ENCODE measurements at regions not wholly inside any gene's neighbourhood (a gene's known extent, or its start where the extent isn't known, plus 50 kb on each side); places are given as distances from the start of the nearest gene placed in this dataset.

DNA sequence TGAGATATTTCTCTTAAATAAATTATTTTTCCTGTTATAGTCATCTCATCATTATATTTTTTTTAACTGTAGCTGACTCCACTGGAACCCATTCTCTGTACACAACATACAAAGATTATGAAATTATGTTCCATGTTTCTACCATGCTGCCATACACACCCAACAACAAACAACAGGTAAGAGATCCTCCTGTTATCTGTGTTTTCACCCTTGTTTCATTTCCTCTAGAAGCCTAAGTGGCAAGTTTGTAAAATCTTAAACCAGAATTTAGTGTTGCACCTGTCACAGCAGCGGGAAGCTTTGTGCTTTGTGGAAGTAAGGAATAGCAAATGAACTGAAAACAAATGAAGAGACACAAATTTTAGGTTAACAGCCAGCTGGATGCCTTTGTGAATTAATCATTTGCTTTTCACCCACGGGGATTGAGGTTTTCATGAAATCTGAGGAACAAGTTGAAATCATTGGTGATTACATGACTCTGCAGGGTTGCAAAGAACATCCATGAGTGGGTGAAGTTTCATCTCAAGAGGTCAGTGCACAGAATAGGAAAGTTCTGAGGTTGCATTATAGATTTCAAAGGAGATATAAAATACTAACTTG lies 273.9 kb upstream of the RGS6 start:
- DNase-seq = no peak

GRCh38 chr14:71659159-71659558 lies 273.1 kb upstream of the RGS6 start:
- no peak for DNase-seq

DNA sequence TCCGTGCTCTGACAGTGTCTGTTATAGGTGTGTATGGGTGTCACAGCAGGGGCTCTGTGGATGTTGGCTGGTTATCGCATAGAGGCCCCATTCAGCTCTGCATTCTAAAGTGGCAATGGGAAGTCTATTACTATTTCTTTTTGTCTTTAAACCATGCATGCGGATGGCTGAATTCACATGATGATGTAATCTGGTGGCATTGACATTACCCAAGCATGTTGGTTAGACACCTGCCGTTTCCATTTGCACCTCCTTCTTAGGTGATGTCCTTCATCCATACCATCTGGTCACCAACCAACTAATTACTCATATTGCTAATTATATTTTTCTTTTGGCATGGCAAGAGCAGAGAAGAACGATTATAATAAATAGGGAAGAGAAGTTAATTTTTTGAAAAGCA lies 270.8 kb upstream of the RGS6 start:
- DNase-seq = no peak

DNA sequence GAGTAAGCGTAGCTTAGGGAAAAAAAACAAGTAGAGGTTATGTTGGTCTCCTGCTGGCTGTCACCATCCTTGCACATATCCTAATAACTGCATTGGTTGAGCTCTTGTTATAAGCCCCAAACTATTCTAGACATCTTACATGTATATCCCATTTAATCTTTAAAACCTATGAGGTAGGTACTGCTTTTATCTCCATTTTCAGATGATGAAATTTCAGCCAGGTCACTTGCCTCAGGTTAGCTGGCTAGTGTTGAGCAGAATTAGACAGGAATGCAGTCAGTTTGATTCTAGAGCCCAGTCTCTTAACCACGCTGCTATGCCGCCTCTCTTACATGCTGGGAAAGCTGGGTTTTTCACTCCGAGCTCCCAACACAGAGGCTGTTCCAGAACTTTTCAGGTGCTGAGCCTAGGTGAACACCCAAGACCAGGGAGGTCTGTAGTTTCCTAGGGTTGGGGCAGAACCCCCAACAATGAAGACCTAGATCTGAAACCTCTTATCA lies 269.9 kb upstream of the RGS6 start:
- no peak for DNase-seq

- DNase-seq = no peak
Observed at GRCh38 chr14:71665157-71665556, 267.1 kb upstream of the RGS6 start.

- DNase-seq = no peak
Observed at GRCh38 chr14:71665781-71666180, 266.4 kb upstream of the RGS6 start.

GRCh38 chr14:71666571-71667145 lies 265.6 kb upstream of the RGS6 start:
- DNase-seq = no peak

DNA sequence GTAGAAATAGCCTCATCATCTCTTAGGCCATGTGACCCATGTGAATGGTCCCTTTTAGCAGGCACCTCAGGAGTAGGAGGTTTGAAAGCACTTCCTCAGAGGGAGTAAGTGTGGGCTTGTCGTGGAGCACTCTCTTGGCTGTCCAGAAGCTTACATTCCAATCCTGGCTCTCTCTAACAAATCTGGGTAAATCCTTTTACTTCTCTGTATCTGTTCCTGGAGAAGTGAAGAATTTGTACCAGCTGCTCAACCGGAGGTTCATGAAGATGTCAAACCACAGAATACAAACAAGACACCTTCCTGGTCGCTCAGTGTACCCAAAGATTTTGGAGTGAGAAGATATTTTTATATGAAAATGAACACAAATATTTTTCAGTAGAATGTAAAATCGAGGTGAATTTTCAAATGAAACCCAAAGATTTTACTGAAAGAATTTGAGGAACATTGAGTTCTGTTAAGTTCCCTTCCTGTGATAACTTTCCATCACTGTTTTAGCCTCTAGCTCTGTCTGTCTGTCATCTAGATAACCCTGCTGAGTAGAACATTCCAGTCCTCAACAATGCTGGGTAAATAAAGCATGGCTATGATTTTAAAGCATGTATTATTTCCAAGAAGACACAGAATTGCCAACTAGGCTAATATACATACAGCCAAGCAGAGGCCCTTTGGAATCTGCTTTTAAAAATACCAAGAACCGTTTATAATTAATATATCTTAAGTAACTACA lies 263.9 kb upstream of the RGS6 start:
- no peak for DNase-seq

GRCh38 chr14:71672596-71672995 lies 259.6 kb upstream of the RGS6 start:
- no peak for DNase-seq

- no peak for DNase-seq
Observed at GRCh38 chr14:71675126-71675899, 256.9 kb upstream of the RGS6 start.

GRCh38 chr14:71675900-71676287 lies 256.3 kb upstream of the RGS6 start:
- DNase-seq = no peak

GRCh38 chr14:71680736-71681387 lies 251.4 kb upstream of the RGS6 start:
- DNase-seq = no peak

DNA sequence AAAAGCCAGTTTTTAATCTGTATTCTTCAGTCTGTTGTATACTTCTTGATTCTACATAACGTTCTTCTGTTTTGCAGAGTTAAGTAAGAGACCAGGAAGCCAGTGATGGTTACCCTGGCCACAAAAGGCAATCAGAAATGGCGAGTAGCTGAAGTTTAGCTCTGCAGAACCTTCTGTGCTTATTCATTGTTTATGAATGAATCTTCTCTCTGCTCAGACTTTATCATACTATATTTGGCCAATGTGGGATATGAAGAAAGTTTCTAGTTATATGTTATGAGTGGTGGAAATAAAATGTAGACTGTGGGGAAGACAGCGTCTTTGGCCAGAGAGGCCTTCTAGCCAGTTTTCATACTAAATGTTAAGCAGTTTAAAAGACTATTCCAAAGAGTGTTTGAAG lies 249.9 kb upstream of the RGS6 start:
- no peak for DNase-seq

DNA sequence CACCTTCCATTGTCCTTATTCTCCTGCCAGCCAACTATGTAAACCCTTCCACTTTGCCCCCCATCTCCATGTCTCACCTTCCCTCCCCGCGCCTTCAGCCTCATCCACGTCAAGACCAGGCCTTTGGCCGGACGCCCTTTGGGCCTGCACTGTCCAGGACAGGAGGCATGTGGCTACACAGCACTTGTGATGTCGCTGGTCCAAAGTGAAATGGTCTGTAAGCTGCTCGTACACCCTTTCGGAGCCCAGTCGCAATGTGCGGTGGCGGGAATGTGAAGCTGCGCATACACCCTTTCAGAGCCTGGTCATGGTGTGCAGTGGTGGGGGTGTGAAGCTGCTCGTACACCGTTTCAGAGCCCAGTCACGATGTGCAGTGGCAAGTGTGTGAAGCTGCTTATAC lies 247.9 kb upstream of the RGS6 start:
- DNase-seq = no peak

DNA sequence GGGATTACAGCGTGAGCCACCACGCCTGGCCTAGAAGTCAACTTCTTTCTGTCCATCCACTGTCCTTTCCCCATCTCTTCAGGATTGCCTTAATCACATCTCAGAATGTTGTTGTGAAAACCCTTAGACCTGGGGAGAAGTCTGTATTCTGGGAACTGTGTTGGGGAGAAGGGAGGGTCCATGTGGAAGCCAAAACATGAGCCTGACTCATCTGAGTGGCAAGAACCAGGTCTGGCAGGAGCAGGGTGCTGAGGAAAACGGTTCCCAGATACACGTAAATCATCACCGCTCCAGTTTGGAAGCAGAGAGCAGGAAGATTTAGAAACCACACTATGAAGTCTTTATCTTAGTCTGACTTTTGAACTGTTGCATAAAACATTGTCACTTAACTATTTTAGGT lies 245.6 kb upstream of the RGS6 start:
- no peak for DNase-seq

GRCh38 chr14:71687166-71687831 lies 244.9 kb upstream of the RGS6 start:
- no peak for DNase-seq

DNA sequence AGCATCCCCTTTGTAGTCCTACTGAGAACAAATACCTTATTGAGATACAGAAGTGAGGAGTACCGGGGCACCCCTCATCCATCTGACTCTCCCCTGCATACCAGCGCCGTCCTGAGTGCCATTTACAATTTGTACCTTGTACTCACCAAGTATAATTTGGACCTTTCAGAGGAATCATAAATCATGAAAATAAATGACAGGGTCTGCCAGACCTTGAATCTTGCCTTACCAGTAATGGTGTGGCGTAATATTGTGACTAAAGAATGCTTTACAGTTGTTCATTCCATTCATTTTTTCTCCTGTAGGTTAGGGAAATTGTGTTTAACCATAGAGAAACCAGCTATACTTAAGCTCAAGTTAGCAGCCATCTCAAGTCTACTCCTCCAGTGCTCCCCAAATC lies 243.7 kb upstream of the RGS6 start:
- no peak for DNase-seq

- no peak for DNase-seq
Observed at GRCh38 chr14:71690478-71690877, 241.8 kb upstream of the RGS6 start.

DNA sequence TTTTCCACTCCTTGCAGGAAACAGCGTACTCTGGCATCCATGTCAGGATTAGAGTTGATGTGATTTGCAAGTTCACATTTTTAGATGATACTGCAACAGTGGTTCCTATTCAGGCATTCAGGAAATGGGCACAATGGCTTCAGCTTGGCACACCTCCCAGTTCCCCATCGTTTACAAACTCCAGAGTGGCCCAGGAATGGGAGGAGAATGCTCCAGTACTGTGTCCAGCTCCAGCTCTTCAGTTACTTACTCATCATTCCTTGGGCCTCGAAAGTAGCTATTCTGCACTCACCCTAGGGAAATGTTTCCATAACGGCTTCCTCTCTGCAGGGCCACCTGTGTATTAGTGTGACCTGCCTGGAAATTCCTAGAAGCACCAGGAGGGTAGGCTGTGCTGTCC lies 239.7 kb upstream of the RGS6 start:
- no peak for DNase-seq

GRCh38 chr14:71693381-71693780 lies 238.8 kb upstream of the RGS6 start:
- DNase-seq = no peak

GRCh38 chr14:71694591-71695530 lies 237.4 kb upstream of the RGS6 start:
- DNase-seq = no peak

Measured in NCI-H1436 (cell line).